ENCODE measurements at regions not wholly inside any gene's neighbourhood (a gene's known extent, or its start where the extent isn't known, plus 50 kb on each side); places are given as distances from the start of the nearest gene placed in this dataset.

DNA sequence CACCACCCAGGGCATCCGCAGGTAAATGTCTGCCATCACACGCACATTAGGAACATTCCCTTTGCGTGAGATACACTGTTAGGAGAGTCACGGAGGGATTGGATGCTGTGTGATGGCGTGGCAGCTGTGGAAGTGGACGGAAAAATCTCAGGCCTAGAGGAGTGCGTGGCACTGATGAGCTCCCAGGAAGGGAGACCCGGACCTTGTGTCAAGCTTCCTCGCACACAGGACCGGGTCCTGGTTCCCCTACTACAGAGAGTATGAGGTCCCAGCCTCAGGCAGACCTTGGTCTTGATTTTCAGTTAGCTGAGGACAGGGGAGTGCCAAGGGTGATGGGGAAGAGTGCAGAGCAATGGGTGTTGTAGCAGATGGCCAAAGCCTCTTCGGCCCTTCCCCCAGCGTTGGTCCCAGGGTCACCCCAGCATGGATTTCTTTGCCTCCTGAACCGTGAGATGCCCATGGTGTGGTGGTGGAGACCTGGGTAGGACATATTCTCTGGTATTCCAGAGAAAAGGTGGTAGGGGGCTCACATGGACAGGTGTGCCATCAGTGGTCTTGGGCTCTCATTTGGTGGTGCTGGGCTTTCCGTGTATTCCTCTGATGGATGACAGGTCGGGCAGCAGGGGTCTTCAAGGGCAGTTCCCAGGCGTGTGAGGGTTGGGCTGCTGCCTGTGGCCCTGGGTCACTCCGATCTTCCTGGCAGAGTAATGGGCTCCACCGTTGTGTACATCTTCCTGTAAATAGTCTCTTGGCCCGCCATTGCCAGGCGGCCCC lies 105.1 kb downstream of the SNRPN start:
- Histone ChIP-seq H3K9me3 (peaks cover 100% of the 10 kb centered on the region), H3K4me1 (ENCODE audit: low read depth) (no peaks in the 10 kb centered on the region), H3K4me3 (no peak overlapping the region), H3K36me3 (ENCODE audit: low read depth) (peaks cover 6% of the 10 kb centered on the region)
- no peak for ATAC-seq
- DNase-seq = no peak
- TF ChIP-seq, protein P1, sequence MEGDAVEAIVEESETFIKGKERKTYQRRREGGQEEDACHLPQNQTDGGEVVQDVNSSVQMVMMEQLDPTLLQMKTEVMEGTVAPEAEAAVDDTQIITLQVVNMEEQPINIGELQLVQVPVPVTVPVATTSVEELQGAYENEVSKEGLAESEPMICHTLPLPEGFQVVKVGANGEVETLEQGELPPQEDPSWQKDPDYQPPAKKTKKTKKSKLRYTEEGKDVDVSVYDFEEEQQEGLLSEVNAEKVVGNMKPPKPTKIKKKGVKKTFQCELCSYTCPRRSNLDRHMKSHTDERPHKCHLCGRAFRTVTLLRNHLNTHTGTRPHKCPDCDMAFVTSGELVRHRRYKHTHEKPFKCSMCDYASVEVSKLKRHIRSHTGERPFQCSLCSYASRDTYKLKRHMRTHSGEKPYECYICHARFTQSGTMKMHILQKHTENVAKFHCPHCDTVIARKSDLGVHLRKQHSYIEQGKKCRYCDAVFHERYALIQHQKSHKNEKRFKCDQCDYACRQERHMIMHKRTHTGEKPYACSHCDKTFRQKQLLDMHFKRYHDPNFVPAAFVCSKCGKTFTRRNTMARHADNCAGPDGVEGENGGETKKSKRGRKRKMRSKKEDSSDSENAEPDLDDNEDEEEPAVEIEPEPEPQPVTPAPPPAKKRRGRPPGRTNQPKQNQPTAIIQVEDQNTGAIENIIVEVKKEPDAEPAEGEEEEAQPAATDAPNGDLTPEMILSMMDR (IDR thresholded peaks at IDR 0.05) = no peak
- intact Hi-C loops (cut with DNase I, micrococcal nuclease) = no loop called here

DNA sequence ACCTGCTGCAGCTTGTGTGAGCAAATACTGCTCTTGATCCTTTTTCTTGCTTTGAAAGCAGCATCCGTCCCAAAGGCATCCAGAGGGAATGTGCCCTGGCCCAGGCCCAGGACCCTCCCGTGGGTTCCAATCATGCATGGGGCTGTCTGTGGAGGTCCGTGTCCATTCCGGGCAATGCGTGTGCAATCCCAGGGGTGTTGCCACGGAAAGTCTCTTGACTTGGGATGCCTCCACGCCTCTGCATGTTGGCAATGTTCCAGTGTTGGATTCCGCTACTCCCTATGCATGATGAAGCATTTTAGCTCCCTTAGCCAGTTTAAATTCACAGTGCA lies 105.7 kb downstream of the SNRPN start:
- peaks cover 6% of the 10 kb centered on the region for H3K36me3 ChIP-seq (ENCODE audit: low read depth)
- no peak for DNase-seq

DNA sequence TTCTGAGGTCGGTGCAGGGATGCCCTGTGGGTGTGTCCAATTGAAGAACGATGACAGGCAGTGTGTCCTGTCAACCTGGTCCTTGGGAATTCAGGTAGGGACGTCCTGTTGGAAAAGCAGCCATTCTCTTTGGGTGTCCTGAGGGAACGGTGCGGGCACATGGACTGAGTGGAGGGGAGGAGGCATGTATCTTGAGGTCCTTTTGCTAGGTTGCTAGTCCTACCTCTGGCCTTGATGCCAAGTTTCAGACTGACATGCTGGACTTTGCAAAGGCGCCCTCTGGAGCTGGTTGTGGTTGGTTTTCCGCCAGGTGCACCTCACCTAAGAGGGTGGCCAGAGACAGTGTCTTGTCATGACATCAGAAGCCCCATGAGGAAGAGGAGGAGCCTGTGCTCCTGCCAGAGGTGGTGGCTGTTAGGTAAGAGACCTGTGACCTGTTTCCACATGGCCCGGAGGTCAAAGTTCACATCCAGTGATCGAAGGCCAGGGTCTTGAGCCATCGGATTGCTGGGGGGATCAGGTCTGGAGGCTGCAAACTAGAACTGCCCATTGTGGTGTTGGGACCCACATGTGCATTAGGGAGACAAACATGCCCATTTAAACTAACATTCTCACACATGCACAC lies 106.3 kb downstream of the SNRPN start:
- intact Hi-C loops (cut with DNase I, micrococcal nuclease) = no loop called here
- no peak for DNase-seq
- Histone ChIP-seq H3K36me3 (ENCODE audit: low read depth) (peaks cover 6% of the 10 kb centered on the region), H3K9me3 (peaks cover 100% of the 10 kb centered on the region), H3K4me3 (no peak overlapping the region), H3K4me1 (ENCODE audit: low read depth) (no peaks in the 10 kb centered on the region)
- ATAC-seq = no peak
- TF ChIP-seq, protein P1 (IDR thresholded peaks at IDR 0.05) = no peak

More for the DNA sequence above, 105.7 kb downstream of the SNRPN start:
- Histone ChIP-seq H3K4me1 (ENCODE audit: low read depth) (no peaks in the 10 kb centered on the region), H3K9me3 (peaks cover 100% of the 10 kb centered on the region), H3K4me3 (no peak overlapping the region)
- no peak for ATAC-seq
- intact Hi-C loops (cut with DNase I, micrococcal nuclease) = no loop called here
- TF ChIP-seq, protein P1 (IDR thresholded peaks at IDR 0.05) = no peak

DNA sequence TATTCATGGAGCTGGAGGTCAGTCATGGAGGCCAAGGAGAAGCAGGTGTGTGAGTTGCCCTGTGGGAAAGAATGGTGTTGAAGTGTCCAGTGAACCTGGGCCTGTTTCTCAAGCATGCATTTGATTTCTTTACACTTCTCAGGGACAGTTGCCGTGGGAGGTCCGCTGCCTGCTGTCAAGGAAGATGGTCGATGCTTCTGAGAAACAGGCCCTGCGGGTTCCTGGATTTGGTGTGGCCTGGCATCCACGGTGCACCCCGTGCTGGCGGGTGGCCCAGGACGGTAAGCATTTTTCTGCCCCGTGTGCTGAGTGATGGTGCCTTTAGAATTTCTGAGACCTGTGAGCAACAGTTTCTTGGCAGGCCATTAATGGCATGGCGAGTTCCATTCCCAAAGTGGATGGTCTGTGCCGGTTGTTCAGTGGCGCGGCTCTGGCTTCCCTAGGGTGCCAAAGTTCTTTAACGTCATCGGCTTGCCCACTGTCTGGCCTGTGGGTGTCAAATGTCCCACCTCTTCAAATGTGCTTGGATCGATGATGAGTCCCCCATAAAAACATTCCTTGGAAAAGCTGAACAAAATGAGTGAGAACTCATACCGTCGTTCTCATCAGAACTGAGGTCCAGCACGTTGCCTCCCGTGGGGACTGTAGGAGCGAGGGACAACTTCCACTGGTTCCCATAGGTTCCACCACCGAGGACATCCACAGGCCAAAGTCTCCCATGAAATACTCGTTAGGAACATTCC lies 107.2 kb downstream of the SNRPN start:
- TF ChIP-seq, protein P1 (IDR thresholded peaks at IDR 0.05) = no peak
- Histone ChIP-seq H3K36me3 (ENCODE audit: low read depth) (peaks cover 6% of the 10 kb centered on the region), H3K4me3 (no peak overlapping the region), H3K9me3 (peaks cover 100% of the 10 kb centered on the region), H3K4me1 (ENCODE audit: low read depth) (no peaks in the 10 kb centered on the region)
- intact Hi-C loops (cut with DNase I, micrococcal nuclease) = no loop called here
- DNase-seq (no peak), ATAC-seq (no peak)

DNA sequence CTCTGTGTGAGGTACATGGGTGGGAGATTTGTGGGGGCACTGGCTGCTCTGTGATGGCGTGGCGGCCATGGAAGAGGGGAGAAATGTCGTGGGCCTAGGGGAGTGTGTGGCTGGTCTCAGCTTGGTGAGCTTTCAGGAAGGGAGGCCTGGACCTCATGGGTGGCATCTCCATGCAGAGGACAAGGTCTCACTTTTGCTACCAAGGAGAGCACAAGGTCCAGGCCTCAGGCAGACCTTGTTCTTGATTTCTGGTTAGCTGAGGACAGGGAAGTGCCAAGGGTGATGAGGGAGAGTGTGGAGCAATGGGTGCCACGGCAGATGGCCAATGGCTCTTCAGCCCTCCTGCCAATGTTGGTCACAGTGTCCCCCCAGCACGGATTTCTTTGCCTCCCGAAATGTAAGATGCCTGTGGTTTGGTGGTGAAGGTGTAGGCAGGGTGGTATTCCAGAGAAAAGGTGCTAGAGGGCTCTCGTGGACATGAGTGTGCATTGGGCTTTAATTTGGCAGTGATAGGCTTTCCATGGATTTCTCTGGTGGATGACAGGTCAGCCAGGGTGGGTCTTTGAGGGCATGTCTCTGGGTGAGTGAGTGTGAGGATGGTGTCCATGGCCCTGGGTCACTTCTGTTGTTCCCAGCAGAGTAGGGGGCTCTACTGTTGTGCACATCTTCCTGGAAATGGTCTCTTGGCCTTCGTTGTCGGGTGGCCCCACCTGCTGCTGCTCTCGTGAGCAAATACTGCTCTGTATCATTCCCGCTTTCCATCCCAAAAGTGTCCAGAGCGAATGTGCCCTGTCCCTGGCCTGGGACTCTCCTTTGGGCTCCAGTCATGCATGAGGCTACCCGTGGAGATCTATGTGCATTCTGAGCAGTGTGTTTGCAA lies 108.0 kb downstream of the SNRPN start:
- ATAC-seq (no peak), DNase-seq (no peak)
- H3K4me3 ChIP-seq = no peak overlapping the region
- H3K36me3 ChIP-seq (ENCODE audit: low read depth) = peaks cover 6% of the 10 kb centered on the region
- H3K4me1 ChIP-seq (ENCODE audit: low read depth) = no peaks in the 10 kb centered on the region
- peaks cover 100% of the 10 kb centered on the region for H3K9me3 ChIP-seq
- TF ChIP-seq, protein P1 (IDR thresholded peaks at IDR 0.05) = no peak
- intact Hi-C loops (cut with DNase I, micrococcal nuclease) = no loop called here
